GM18508 (cell line): ENCODE measurements at regions not wholly inside any gene's neighbourhood (a gene's known extent, or its start where the extent isn't known, plus 50 kb on each side); places are given as distances from the start of the nearest gene placed in this dataset.
"Not testable (repeated sequence)": the region's sequence is repeated elsewhere in the genome, so short reads cannot be mapped to it uniquely, and the experiment has no call there.

Experiments used
- ATAC-seq: cut with Tn5 transposase; IDR thresholded peaks from one replicate; pipeline ENCODE4 v1.9.1; 2021; ENCODE audit warnings: moderate number of reproducible peaks; ENCODE audit not compliant: insufficient read depth, unreplicated experiment

GRCh38 chr7:49433794-49434193 lies 339.6 kb upstream of the VWC2 start:
- no peak for ATAC-seq

DNA sequence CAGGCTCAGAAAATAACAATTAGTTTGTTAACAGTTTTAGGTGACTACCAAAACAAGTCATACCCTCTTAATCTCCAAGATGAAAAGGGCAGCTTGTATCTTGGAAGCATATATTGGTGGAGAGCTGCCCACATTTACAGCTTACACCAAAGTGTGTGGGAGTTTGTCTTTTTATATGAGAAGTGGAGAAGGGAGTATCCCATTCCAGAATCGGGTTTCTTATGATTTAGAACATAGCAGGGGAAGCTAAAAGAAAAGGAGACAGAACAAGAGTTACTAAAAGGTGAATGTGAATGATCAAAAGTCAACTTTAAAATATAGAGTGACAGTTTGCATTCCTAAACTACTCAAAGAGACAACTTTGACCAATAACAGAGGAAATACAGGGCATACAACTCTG lies 338.6 kb upstream of the VWC2 start:
- ATAC-seq, result no peak

DNA sequence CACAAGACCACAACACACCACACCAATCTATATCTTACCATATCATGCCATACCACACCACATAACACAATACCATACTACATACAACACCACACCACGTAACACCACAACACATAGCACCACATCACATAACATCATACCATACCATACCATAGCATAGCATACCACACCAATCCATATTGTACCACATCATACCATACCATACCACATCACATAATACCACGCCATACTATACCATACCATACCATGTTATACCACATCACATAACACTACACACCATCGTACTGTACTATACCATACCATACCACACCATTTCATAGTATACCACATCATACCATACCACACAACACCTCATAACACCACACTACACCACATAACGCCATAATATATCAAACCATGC lies 335.2 kb upstream of the VWC2 start:
- ATAC-seq, result no peak

- ATAC-seq, result no peak
These were observed 329.9 kb upstream of the VWC2 start for GRCh38 chr7:49443515-49443914.

DNA sequence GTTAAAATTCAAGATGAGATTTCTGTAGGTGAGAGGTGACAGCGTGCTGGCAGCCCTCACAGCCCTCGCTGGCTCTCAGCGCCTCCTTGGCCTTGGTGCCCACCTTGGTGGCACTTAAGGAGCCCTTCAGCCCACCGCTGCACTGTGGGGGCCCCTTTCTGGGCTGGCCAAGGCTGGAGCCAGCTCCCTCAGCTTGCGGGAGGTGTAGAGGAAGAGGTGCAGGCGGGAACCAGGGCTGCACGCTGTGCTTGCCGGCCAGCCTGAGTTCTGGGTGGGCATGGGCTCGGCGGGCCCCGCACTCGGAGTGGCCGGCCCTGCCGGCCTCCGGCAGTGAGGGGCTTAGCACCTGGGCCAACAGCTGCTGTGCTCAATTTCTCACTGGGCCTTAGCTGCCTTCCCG lies 320.0 kb upstream of the VWC2 start:
- no peak for ATAC-seq

DNA sequence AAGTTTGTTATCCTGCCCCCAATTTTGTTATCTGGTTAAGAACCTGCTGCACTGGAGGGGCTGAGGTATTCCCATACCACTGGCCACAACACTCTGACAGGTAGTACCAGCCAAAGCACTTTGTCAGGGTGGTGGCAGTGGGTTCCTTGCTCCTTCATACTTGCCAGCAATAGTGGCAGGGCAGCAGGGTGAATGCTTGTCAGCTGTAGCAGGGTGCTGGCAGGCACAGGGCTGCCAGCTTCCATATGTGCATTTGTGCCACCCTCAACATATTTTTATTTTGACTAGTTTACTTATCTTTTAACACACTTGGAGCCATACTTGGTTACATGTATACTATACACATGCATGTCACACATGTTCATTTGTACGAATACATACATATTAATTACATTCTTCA lies 294.0 kb upstream of the VWC2 start:
- ATAC-seq, result no peak

DNA sequence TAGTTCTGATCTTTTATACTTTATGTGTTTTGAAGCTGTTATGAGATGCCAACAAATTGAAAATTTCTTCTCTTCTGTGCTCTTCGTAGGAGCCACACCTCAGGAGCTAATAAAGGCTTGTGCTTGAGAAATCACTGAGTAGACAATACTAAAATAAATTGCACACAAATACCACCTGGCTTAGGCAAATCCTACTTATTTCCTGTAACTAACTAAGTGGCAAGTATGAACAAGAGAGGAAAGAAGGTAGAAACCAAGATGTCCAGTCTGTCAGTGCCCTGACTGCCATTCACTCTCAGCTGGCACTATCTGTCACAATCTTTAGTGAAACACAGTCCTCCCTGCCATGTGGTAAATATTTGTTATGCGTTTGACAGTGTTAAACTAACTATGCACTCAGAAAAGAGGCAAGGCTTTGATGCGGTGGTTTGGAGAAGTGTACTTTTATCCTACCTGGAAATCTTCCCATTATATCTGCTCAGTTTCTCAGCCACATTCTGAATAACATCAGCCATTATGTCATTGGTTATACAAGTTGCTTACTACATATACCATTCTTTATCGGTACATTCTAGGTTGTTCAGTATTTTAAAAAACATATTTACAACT lies 293.4 kb upstream of the VWC2 start:
- ATAC-seq, result no peak

DNA sequence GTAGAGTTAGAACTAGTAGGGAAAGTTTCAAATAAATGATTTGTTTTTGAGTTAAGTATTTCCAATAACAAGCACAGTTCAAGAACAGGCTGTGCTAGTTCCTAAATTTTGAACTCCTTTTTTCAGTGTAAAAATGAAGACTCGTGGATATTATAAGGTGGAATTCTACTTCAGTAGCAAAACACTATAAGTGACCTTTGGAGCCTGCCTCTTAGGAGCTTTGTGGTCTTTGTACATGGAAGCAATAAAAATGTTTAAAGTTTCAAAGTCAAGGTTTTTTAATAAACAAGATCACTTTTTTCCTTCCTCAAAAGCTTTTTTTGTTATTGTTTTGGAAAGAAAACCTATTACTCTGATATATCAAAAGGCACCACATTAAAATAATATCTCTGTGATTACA lies 292.4 kb upstream of the VWC2 start:
- ATAC-seq, result no peak

- ATAC-seq, result no peak
These were observed 290.3 kb upstream of the VWC2 start for GRCh38 chr7:49483142-49483541.

- no peak for ATAC-seq
These were observed 286.2 kb upstream of the VWC2 start for GRCh38 chr7:49486974-49487829.

GRCh38 chr7:49487830-49488140 lies 285.7 kb upstream of the VWC2 start:
- ATAC-seq, result no peak

GRCh38 chr7:49488573-49488972 lies 284.9 kb upstream of the VWC2 start:
- no peak for ATAC-seq

DNA sequence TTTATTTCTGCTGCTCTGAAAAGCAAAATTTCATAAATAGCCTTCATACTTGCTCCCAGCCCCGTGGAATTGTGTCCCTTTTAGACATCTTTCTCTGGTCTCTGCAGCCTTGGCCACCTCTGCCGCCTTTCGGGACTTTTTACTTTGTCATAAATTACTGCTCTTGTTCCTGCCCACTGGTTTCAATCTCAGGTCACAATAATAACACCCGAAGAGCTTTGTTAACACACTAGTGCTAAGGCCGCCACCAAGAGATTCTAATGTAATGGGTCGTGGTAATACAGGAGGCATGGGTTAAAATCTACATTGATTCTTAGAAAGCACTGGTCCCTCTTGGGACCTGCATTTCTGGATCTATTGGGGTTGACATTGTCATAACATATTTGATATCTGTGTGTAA lies 276.0 kb upstream of the VWC2 start:
- no peak for ATAC-seq

DNA sequence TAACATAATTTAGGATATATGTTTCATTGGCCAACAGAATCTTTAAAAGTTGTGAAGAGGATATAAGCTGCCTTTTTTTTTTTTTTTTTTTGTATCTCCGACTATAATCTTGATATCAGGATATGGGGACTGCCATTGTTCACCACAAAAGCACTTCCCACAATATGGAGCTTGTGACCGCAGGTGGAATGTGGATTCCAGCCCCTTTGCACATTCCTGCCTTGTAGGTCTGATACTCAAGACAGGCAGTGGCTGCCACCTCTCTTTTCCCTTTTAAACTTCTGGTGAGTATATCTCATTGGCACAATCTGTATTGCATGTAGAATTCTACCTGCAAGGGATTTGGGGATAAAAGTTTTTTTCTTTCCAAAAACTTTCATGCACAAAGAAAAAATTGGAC lies 272.7 kb upstream of the VWC2 start:
- ATAC-seq, result no peak

DNA sequence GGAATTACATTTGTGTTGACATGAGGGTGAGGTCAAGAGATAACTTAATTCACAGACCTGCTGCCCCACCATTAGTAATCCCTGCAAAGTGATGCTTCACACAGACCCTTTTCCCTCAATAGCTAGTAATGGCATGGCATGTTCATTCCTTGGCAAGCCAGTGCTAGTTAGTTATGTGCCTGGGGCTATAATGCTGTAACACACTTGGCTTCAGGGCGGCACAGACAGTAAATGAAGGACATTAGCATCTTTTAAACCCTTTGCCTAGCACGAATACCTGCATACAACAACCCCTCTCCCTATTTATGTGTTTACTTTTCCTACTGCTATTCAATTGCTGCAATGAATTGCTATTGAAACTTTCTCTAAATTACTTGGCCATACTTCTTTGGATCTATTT lies 266.2 kb upstream of the VWC2 start:
- ATAC-seq, result not testable (repeated sequence)

DNA sequence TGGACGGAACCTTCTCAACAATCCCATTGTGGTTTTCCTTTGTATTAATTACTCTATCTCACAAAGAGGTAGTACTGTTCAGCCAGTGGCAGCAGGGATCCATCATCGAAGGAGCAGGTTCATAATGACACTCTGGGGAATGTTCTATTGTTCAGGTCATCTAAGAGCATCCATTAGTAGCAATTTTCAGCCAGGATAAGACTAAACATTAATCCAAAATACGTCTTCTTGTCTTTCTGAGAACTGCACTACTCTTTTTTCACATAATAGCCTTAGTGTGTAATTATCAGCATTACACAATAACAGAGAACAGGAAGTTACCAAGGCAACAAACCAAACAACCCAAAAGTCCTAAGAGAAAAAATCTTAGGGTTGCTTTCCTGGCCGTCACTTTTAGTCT lies 259.5 kb upstream of the VWC2 start:
- no peak for ATAC-seq

GRCh38 chr7:49520951-49521350 lies 252.5 kb upstream of the VWC2 start:
- no peak for ATAC-seq

- ATAC-seq, result no peak
These were observed 251.3 kb upstream of the VWC2 start for GRCh38 chr7:49522111-49522510.

GRCh38 chr7:49523870-49524269 lies 249.6 kb upstream of the VWC2 start:
- ATAC-seq, result no peak

DNA sequence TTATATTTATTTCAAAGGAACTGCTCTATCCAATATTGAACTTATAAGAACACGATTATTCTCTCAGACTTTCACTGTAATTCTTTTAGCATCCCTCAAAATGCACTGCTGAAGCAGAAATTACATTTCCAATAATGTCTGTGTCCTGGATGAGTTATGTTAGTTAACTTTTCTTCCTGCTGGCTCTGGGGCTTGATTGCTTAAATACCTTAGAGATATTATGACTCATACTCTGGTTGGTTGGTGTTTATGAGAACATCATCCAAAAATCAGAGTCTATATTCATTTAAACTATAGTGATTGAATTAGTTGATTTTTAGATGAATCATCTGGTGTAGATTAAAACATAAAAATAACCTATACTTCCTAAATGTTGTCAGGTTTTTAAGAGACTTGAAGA lies 246.3 kb upstream of the VWC2 start:
- ATAC-seq, result no peak

DNA sequence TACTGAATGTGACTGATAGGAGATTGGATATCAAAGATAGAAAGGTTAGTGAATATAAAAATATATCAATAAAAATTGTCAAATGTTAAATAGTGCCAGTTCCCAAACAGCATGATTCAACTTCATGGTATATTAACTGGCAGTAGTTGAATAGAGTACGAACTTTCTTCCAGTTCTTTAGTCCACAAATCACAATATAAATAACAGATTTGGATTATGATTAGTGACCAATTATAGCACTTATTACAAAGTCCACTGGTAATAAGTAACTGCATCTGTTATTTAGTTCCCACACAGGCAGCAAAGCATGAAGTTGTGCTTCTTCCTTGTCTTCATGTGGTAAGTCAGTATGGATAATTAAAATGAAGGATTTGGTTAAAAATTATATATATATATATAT lies 243.0 kb upstream of the VWC2 start:
- no peak for ATAC-seq

DNA sequence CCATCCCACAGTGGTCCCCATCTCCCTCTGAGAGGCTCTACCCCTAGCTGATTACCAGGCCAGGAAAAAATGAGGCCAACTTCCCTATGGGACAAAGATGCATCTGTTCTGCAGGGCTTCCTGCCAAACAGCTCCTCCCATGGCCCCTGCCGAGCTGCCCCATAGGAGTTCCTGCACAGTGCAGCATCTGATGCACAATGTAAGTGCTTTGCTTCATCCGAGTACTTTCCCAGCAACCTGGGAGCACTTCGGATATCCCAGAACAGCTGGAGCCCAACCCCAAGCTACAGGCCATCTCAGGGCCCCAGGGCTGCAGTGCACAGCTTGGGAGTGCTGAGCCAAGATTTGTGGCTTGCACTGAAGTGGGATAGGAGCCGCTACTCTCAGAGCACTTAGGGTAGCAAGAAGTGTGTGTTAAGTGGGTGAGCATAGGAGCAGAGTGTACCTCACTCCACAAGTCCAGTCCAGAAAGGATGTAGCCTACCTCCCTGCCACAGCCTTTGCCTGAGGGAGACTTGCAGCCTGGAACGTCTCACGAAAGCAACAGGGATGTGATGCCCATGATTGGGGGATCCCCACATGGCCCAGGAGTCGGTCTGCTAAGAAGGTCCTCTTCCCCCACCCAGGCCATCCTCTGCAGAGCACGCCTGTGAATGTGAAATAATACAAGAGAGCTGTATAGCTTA lies 209.6 kb upstream of the VWC2 start:
- ATAC-seq, result no peak
